Dedifferentiated amniotic fluid mesenchymal stem cell (primary cell): ENCODE measurements at regions not wholly inside any gene's neighbourhood (a gene's known extent, or its start where the extent isn't known, plus 50 kb on each side); places are given as distances from the start of the nearest gene placed in this dataset.
A peak's percentile ranks its signal among the peaks of the same experiment; 100 is the strongest.

ENCODE experiments used
- DNase-seq: peaks from one replicate; pipeline ENCODE4 v3.0.0-alpha.2; 2016; ENCODE audit errors: extremely low spot score

- no peak for DNase-seq
Observed at GRCh38 chr18:43642727-43643330, 365.5 kb upstream of the SYT4 start.

GRCh38 chr18:43648002-43648401, 370.7 kb upstream of the SYT4 start:
- DNase-seq, result no peak

GRCh38 chr18:43649649-43650357, 372.5 kb upstream of the SYT4 start:
- DNase-seq, result no peak

GRCh38 chr18:43650426-43650825, 373.1 kb upstream of the SYT4 start:
- DNase-seq, result no peak

- DNase-seq, result peak; percentile 16
Observed at GRCh38 chr18:43651057-43651456, 373.8 kb upstream of the SYT4 start.

- no peak for DNase-seq
Observed at GRCh38 chr18:43656547-43656946, 379.3 kb upstream of the SYT4 start.

- peak; percentile 50 for DNase-seq
Observed at GRCh38 chr18:43661570-43661969, 384.3 kb upstream of the SYT4 start.

- peak; percentile 91 for DNase-seq
Observed at GRCh38 chr18:43662657-43663056, 385.4 kb upstream of the SYT4 start.

- DNase-seq, result no peak
Observed at GRCh38 chr18:43663159-43663558, 385.9 kb upstream of the SYT4 start.

GRCh38 chr18:43664487-43665008, 387.3 kb upstream of the SYT4 start:
- no peak for DNase-seq

- peak; percentile 86 for DNase-seq
Observed at GRCh38 chr18:43665105-43665788, 388.0 kb upstream of the SYT4 start.

- DNase-seq, result no peak
Observed at GRCh38 chr18:43668866-43669265, 391.6 kb upstream of the SYT4 start.

GRCh38 chr18:43671431-43671830, 394.1 kb upstream of the SYT4 start:
- DNase-seq, result no peak

- peak; percentile 49 for DNase-seq
Observed at GRCh38 chr18:43680096-43680495, 402.8 kb upstream of the SYT4 start.

- no peak for DNase-seq
Observed at GRCh38 chr18:43681661-43682060, 404.4 kb upstream of the SYT4 start.

- DNase-seq, result no peak
Observed at GRCh38 chr18:43682196-43682595, 404.9 kb upstream of the SYT4 start.

- DNase-seq, result no peak
Observed at GRCh38 chr18:43686709-43687108, 409.4 kb upstream of the SYT4 start.

- DNase-seq, result peak; percentile 19
Observed at GRCh38 chr18:43692099-43692690, 414.9 kb upstream of the SYT4 start.

GRCh38 chr18:43702399-43702798, 425.1 kb upstream of the SYT4 start:
- no peak for DNase-seq

- DNase-seq, result peak; percentile 32
Observed at GRCh38 chr18:43703050-43703449, 425.8 kb upstream of the SYT4 start.

GRCh38 chr18:43705850-43706249, 428.6 kb upstream of the SYT4 start:
- no peak for DNase-seq

GRCh38 chr18:43710135-43710534, 432.8 kb upstream of the SYT4 start:
- no peak for DNase-seq
